Neural progenitor cell (in vitro differentiated cells): ENCODE measurements at regions not wholly inside any gene's neighbourhood (a gene's known extent, or its start where the extent isn't known, plus 50 kb on each side); places are given as distances from the start of the nearest gene placed in this dataset.

ENCODE experiments used
- DNase-seq: peaks from one replicate; pipeline ENCODE4 v3.0.0-alpha.2; 2016; ENCODE audit warnings: low spot score
- H2AFZ ChIP-seq: fragments of 200-600 bp; sonication (generic); replicated peaks from 2 replicates; pipeline ENCODE4 v1.6.1; 2016; ENCODE audit warnings: antibody characterized with exemption
- H3F3A ChIP-seq: fragments of 200-600 bp; sonication (generic); 2 replicates; pipeline ENCODE4 v1.6.1; 2016; ENCODE audit warnings: antibody characterized with exemption, low read depth
- H3K27ac ChIP-seq: fragments of 200-600 bp; sonication (generic); 2 replicates; pipeline ENCODE4 v1.5.1; 2016; ENCODE audit warnings: mild to moderate bottlenecking
- H3K27me3 ChIP-seq: fragments of 200-600 bp; sonication (generic); 2 replicates; pipeline ENCODE4 v1.6.1; 2016; ENCODE audit warnings: mild to moderate bottlenecking, moderate library complexity
- H3K36me3 ChIP-seq: fragments of 200-600 bp; sonication (generic); 2 replicates; pipeline ENCODE4 v1.5.1; 2016
- H3K4me1 ChIP-seq: fragments of 200-600 bp; sonication (generic); 2 replicates; pipeline ENCODE4 v1.6.1; 2016; ENCODE audit warnings: mixed run types
- H3K4me2 ChIP-seq: fragments of 200-600 bp; sonication (generic); 2 replicates; pipeline ENCODE4 v1.6.1; 2016
- H3K4me3 ChIP-seq: fragments of 200-600 bp; sonication (generic); 2 replicates; pipeline ENCODE4 v1.5.1; 2016
- H3K79me2 ChIP-seq: fragments of 200-600 bp; sonication (generic); 2 replicates; pipeline ENCODE4 v1.6.1; 2016; ENCODE audit warnings: low read depth
- H3K9ac ChIP-seq: fragments of 200-600 bp; sonication (generic); 2 replicates; pipeline ENCODE4 v1.6.1; 2016
- H3K9me3 ChIP-seq: fragments of 200-600 bp; sonication (generic); 2 replicates; pipeline ENCODE4 v1.5.1; 2016; ENCODE audit warnings: low read depth
- H4K20me1 ChIP-seq: fragments of 200-600 bp; sonication (generic); 2 replicates; pipeline ENCODE4 v1.6.1; 2016; ENCODE audit warnings: low read depth
- H3K27ac Mint-ChIP-seq: 3 replicates; pipeline ENCODE4 v1.8.0; 2021; ENCODE audit warnings: mixed read lengths
- H3K27me3 Mint-ChIP-seq: 2 replicates; pipeline ENCODE4 v1.8.0; 2022; ENCODE audit warnings: low read depth, mild to moderate bottlenecking, inconsistent platforms, moderate library complexity, mixed read lengths; ENCODE audit not compliant: insufficient read depth
- H3K36me3 Mint-ChIP-seq: 3 replicates; pipeline ENCODE4 v1.8.0; 2021; ENCODE audit warnings: mixed read lengths
- H3K4me1 Mint-ChIP-seq: 3 replicates; pipeline ENCODE4 v1.8.0; 2021; ENCODE audit warnings: mixed read lengths
- H3K4me3 Mint-ChIP-seq: 3 replicates; pipeline ENCODE4 v1.8.0; 2021; ENCODE audit warnings: mild to moderate bottlenecking, moderate library complexity, mixed read lengths
- H3K9me3 Mint-ChIP-seq: 3 replicates; pipeline ENCODE4 v1.8.0; 2020; ENCODE audit warnings: mixed read lengths
- EZH2 ChIP-seq: fragments of 200-600 bp; sonication (generic); IDR thresholded peaks from 2 replicates; pipeline ENCODE4 v1.6.1; 2017; ENCODE audit warnings: antibody characterized with exemption, mild to moderate bottlenecking, moderate library complexity
- EZH2phosphoT487 ChIP-seq: fragments of 200-600 bp; sonication (generic); IDR thresholded peaks from 2 replicates; pipeline ENCODE4 v1.6.1; 2017; ENCODE audit warnings: antibody characterized with exemption
- TF ChIP-seq, protein P1 (sequence below): fragments of 200-600 bp; sonication (generic); IDR thresholded peaks from 2 replicates; pipeline ENCODE4 v1.5.1; 2017; ENCODE audit warnings: antibody characterized with exemption, mild to moderate bottlenecking

DNA sequence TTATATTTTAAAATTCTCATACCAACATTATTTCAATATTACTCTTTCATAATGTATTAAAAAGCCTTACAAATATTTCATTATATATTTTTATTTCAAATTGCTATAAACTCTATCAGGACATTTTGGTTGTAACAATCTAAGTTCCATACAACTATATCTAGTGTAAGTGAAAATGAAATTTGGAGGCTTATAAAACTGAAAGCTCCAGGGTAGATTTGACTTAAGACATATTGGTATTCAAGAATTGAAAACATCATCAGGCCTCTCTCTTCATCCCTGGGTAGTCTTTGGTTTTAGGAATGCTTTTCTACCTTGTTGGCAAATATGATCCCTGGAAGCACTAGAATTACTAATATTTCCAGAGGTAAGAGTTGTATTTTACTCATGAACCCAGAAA, 342.6 kb downstream of the DTHD1 start:
- Histone ChIP-seq H3K27me3 (no peaks in the 10 kb centered on the region), H4K20me1 (no peaks in the 10 kb centered on the region), H2AFZ (no peak overlapping the region), H3K79me2 (no peaks in the 10 kb centered on the region), H3K36me3 (no peaks in the 10 kb centered on the region), H3K9ac (no peak overlapping the region), H3K27ac (no peak overlapping the region), H3K9me3 (no peaks in the 10 kb centered on the region), H3F3A (no peaks in the 10 kb centered on the region), H3K4me2 (no peak overlapping the region), H3K4me1 (no peaks in the 10 kb centered on the region), H3K4me3 (no peak overlapping the region)
- no peaks in the 10 kb centered on the region for H3K27me3 Mint-ChIP-seq
- H3K36me3 Mint-ChIP-seq = no peaks in the 10 kb centered on the region
- no peak for TF ChIP-seq EZH2phosphoT487
- TF ChIP-seq EZH2 = no peak
- TF ChIP-seq, protein P1, sequence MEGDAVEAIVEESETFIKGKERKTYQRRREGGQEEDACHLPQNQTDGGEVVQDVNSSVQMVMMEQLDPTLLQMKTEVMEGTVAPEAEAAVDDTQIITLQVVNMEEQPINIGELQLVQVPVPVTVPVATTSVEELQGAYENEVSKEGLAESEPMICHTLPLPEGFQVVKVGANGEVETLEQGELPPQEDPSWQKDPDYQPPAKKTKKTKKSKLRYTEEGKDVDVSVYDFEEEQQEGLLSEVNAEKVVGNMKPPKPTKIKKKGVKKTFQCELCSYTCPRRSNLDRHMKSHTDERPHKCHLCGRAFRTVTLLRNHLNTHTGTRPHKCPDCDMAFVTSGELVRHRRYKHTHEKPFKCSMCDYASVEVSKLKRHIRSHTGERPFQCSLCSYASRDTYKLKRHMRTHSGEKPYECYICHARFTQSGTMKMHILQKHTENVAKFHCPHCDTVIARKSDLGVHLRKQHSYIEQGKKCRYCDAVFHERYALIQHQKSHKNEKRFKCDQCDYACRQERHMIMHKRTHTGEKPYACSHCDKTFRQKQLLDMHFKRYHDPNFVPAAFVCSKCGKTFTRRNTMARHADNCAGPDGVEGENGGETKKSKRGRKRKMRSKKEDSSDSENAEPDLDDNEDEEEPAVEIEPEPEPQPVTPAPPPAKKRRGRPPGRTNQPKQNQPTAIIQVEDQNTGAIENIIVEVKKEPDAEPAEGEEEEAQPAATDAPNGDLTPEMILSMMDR = no peak
- no peaks in the 10 kb centered on the region for H3K4me1 Mint-ChIP-seq
- no peak overlapping the region for H3K27ac Mint-ChIP-seq
- no peak for DNase-seq
- no peak overlapping the region for H3K4me3 Mint-ChIP-seq
- H3K9me3 Mint-ChIP-seq = no peaks in the 10 kb centered on the region

DNA sequence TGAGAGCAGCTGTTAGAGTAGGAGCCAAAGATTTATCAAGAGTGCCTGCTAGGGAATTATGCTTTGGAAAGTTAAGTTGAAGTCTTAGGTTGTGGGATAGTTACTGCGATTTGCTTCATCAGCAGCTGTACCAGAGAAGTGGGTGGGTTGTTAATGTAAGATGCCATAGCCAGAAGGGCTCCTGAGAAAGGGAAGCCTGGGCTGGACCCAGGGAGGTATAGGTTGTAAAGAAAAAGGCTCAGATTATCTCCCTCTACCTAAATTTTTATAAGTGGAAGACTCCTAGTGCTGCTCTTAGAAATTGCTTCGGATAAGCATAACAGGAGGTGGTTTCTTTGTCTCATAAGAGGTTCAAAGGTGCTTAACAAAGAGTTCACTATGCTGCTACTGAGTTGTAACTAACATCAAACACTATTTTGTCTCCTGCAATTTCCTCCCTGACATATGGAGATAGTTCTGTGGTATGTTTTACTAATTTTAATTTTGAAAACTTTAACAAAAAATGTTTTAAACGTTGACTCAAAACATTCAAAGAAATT, 356.9 kb downstream of the DTHD1 start:
- no peaks in the 10 kb centered on the region for H3K79me2 ChIP-seq
- H3K4me3 ChIP-seq = no peak overlapping the region
- H3K9ac ChIP-seq = no peak overlapping the region
- Mint-ChIP-seq H3K27ac (no peak overlapping the region), H3K4me1 (peaks cover 10% of the 10 kb centered on the region), H3K27me3 (peaks cover 2% of the 10 kb centered on the region), H3K36me3 (no peaks in the 10 kb centered on the region), H3K4me3 (no peak overlapping the region), H3K9me3 (no peaks in the 10 kb centered on the region)
- TF ChIP-seq EZH2phosphoT487 = no peak
- DNase-seq = no peak
- H3K27me3 ChIP-seq = no peaks in the 10 kb centered on the region
- no peak overlapping the region for H3K4me2 ChIP-seq
- no peaks in the 10 kb centered on the region for H4K20me1 ChIP-seq
- no peaks in the 10 kb centered on the region for H3F3A ChIP-seq
- H3K27ac ChIP-seq = no peak overlapping the region
- peak overlapping the region; percentile 69 for H2AFZ ChIP-seq
- no peaks in the 10 kb centered on the region for H3K36me3 ChIP-seq
- H3K9me3 ChIP-seq = no peaks in the 10 kb centered on the region
- H3K4me1 ChIP-seq = peaks cover 8% of the 10 kb centered on the region

DNA sequence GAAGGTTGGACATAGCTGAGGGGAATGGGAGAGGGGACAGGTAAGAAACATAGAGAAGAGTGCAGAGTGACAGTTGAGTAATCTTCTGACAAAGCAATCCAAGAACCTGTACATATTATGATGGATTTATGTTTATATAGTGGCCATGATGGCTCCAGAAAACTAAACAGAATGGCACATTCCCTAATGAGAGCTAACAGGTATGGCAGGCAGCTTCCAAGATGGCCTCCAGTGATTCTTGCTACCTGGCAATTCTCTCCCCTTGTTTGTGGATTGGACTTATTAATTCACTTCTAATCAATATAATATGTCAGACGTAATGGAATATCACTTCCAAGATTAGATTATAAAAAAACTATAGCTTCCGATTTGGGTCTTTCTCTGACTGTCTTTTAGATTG, 359.5 kb downstream of the DTHD1 start:
- no peaks in the 10 kb centered on the region for H3K9me3 Mint-ChIP-seq
- H3K36me3 ChIP-seq = no peaks in the 10 kb centered on the region
- TF ChIP-seq EZH2phosphoT487 = no peak
- no peak for TF ChIP-seq EZH2
- TF ChIP-seq, protein P1 = no peak
- H3K4me2 ChIP-seq = no peak overlapping the region
- H3K9ac ChIP-seq = no peak overlapping the region
- no peaks in the 10 kb centered on the region for H3K27me3 Mint-ChIP-seq
- no peak overlapping the region for H3K27ac ChIP-seq
- H4K20me1 ChIP-seq = no peaks in the 10 kb centered on the region
- peaks cover 10% of the 10 kb centered on the region for H3K4me1 Mint-ChIP-seq
- DNase-seq = no peak
- H3K27ac Mint-ChIP-seq = no peak overlapping the region
- no peaks in the 10 kb centered on the region for H3K36me3 Mint-ChIP-seq
- no peak overlapping the region for H3K4me3 ChIP-seq
- H3K79me2 ChIP-seq = no peaks in the 10 kb centered on the region
- no peaks in the 10 kb centered on the region for H3K9me3 ChIP-seq
- H3K4me1 ChIP-seq = peaks cover 8% of the 10 kb centered on the region
- H3K4me3 Mint-ChIP-seq = no peak overlapping the region
- no peaks in the 10 kb centered on the region for H3F3A ChIP-seq
- H3K27me3 ChIP-seq = no peaks in the 10 kb centered on the region
- H2AFZ ChIP-seq = peak overlapping the region; percentile 43

DNA sequence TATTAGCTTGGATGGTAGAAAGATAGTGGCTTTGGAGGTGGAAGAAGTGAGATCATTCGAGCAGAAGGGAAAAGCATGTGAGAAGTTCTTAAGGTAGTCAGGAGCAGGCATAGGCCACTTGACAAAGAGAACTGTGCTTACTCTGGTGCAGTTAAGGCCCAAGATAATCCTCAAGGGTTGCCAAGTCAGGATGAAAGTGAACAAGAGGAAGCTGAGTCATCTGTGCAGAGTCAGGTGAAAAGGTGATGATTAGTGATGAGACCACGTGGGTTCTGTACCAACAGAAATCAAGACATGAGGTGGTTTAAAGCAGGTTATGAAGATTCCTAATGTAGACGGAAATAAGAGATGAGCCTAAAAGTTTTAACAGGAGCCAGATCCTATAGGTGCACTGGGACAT, 369.8 kb downstream of the DTHD1 start:
- no peaks in the 10 kb centered on the region for H4K20me1 ChIP-seq
- H3K36me3 ChIP-seq = no peaks in the 10 kb centered on the region
- H3K4me3 ChIP-seq = no peak overlapping the region
- no peaks in the 10 kb centered on the region for H3F3A ChIP-seq
- Mint-ChIP-seq H3K27ac (no peak overlapping the region), H3K36me3 (no peaks in the 10 kb centered on the region), H3K4me3 (no peak overlapping the region), H3K27me3 (no peaks in the 10 kb centered on the region), H3K4me1 (no peaks in the 10 kb centered on the region), H3K9me3 (no peaks in the 10 kb centered on the region)
- H3K9ac ChIP-seq = no peak overlapping the region
- no peak overlapping the region for H2AFZ ChIP-seq
- no peaks in the 10 kb centered on the region for H3K4me1 ChIP-seq
- H3K27ac ChIP-seq = no peak overlapping the region
- no peaks in the 10 kb centered on the region for H3K79me2 ChIP-seq
- no peaks in the 10 kb centered on the region for H3K9me3 ChIP-seq
- no peak for TF ChIP-seq EZH2phosphoT487
- TF ChIP-seq, protein P1 = no peak
- no peak for TF ChIP-seq EZH2
- no peak for DNase-seq
- no peaks in the 10 kb centered on the region for H3K27me3 ChIP-seq
- no peak overlapping the region for H3K4me2 ChIP-seq
